GM12878 (cell line): ENCODE measurements at regions not wholly inside any gene's neighbourhood (a gene's known extent, or its start where the extent isn't known, plus 50 kb on each side); places are given as distances from the start of the nearest gene placed in this dataset.

Experiments used
- ATAC-seq: fragments of 200-7000 bp; cut with Tn5 transposase; 3 replicates; pipeline ENCODE4 v1.9.1; 2020; ENCODE audit warnings: mild to moderate bottlenecking, moderate library complexity
- BruUV-seq: library from RNA; stranded (reverse); fragments of 400-500 nt; replicated peaks from 2 replicates; lab custom pipeline; 2021; lab: Mats Ljungman, UMichigan
- CTCF ChIA-PET: fragments of 300-600 bp; sonication (Branson Sonifier 250); formaldehyde crosslinking; extraction: SDS; loops from one replicate; lab custom pipeline; 2021; ENCODE audit warnings: inconsistent platforms; lab: Yijun Ruan, JAX
- POLR2A ChIA-PET: fragments of 350-600 bp; formaldehyde crosslinking; extraction: SDS; loops from one replicate; lab custom pipeline; 2021; ENCODE audit warnings: inconsistent platforms; lab: Charles Lee
- RAD21 ChIA-PET: fragments of 300-600 bp; sonication (Branson Sonifier 250); formaldehyde crosslinking; loops from one replicate; lab custom pipeline; 2023; ENCODE audit warnings: antibody characterized with exemption; ENCODE audit not compliant: unreplicated experiment; lab: Charles Lee
- SMC1A ChIA-PET: fragments of 300-600 bp; sonication (Branson Sonifier 250); formaldehyde crosslinking; loops from one replicate; lab custom pipeline; 2023; ENCODE audit not compliant: unreplicated experiment, uncharacterized antibody; lab: Charles Lee
- DNase-seq: peaks from one replicate; pipeline ENCODE4 v3.0.0-alpha.2; 2011; ENCODE audit warnings: low read depth, low spot score
- FAIRE-seq: peaks from 3 replicates; lab custom pipeline; 2011; peaks lifted over from hg19 to GRCh38; lab: Jason Lieb, UNC
- H2AFZ ChIP-seq: 2 replicates; pipeline ENCODE4 v1.6.0; 2011; ENCODE audit warnings: low read depth, low read length, control low read depth; ENCODE audit not compliant: control insufficient read depth
- H3K27ac ChIP-seq: 2 replicates; pipeline ENCODE4 v1.5.1; 2011; ENCODE audit warnings: control low read depth; ENCODE audit not compliant: control insufficient read depth, insufficient read depth
- H3K27me3 ChIP-seq, 2 experiments: replicated peaks in 1 of 2; 2 replicates each; pipeline versions ENCODE4 v1.6.0 to v1.6.1; 2011; ENCODE audit warnings: low read length in 1 of 2; ENCODE audit not compliant: control insufficient read depth in 2 of 2, insufficient read depth in 2 of 2
- H3K36me3 ChIP-seq, 2 experiments: 2 replicates each; pipeline ENCODE4 v1.5.1; 2011; ENCODE audit warnings: low read length in 1 of 2; ENCODE audit not compliant: control insufficient read depth in 2 of 2, insufficient read depth in 2 of 2
- H3K4me1 ChIP-seq: 2 replicates; pipeline ENCODE4 v1.6.1; 2011; ENCODE audit warnings: mild to moderate bottlenecking, low read length, moderate library complexity, mixed read lengths; ENCODE audit not compliant: control insufficient read depth, insufficient read depth
- H3K4me2 ChIP-seq: 2 replicates; pipeline ENCODE4 v1.6.0; 2011; ENCODE audit warnings: control low read depth; ENCODE audit not compliant: control insufficient read depth, insufficient read depth
- H3K4me3 ChIP-seq: fragments of 200-600 bp; sonication (generic); 2 replicates; pipeline ENCODE4 v1.5.1; 2016
- H3K79me2 ChIP-seq: 2 replicates; pipeline ENCODE4 v1.6.0; 2011; ENCODE audit warnings: low read length; ENCODE audit not compliant: control insufficient read depth, insufficient read depth
- H3K9ac ChIP-seq: 2 replicates; pipeline ENCODE4 v1.8.0; 2011; ENCODE audit warnings: low read length, control low read depth, mixed read lengths; ENCODE audit not compliant: control insufficient read depth, insufficient read depth
- H3K9me3 ChIP-seq: replicated peaks from 3 replicates; pipeline ENCODE4 v1.5.1; 2011; ENCODE audit warnings: mild to moderate bottlenecking, low read length; ENCODE audit not compliant: control insufficient read depth, insufficient read depth
- H4K20me1 ChIP-seq: 2 replicates; pipeline ENCODE4 v1.6.0; 2011; ENCODE audit not compliant: control insufficient read depth, insufficient read depth
- HCFC1 ChIP-seq: fragments of 150-350 bp; IDR thresholded peaks from 2 replicates; pipeline ENCODE4 v1.6.1; 2014; ENCODE audit warnings: low read length
- IKZF1 ChIP-seq: fragments of 450-650 bp; conservative IDR thresholded peaks from 2 replicates; pipeline ENCODE4 v1.6.1; 2017; ENCODE audit warnings: antibody characterized with exemption, mild to moderate bottlenecking
- PML ChIP-seq: IDR thresholded peaks from 2 replicates; pipeline ENCODE4 v1.6.1; 2012; ENCODE audit warnings: low read length, inconsistent platforms
- SMAD5 ChIP-seq: IDR thresholded peaks from 2 replicates; pipeline ENCODE4 v1.6.1; 2016; ENCODE audit warnings: antibody characterized with exemption, low read depth
- ZNF207 ChIP-seq: fragments of 450-650 bp; IDR thresholded peaks from 2 replicates; pipeline ENCODE4 v1.6.1; 2014; ENCODE audit warnings: antibody characterized with exemption, mild to moderate bottlenecking, borderline replicate concordance
- ZNF622 ChIP-seq: fragments of 450-650 bp; IDR thresholded peaks from 2 replicates; pipeline ENCODE4 v1.6.1; 2017; ENCODE audit warnings: mild to moderate bottlenecking, inconsistent platforms
- WGBS: methylation state at CpG from one replicate; pipeline ENCODE4 v1.1.6; 2016; ENCODE audit warnings: low lambda C conversion rate; ENCODE audit not compliant: insufficient replicate concordance, insufficient coverage; ENCODE audit errors: missing lambda C conversion rate; 5-methylcytosine and 5-hydroxymethylcytosine counted together
- in situ Hi-C: fragments of 300-500 bp; cut with MboI; formaldehyde crosslinking; loops from 9 replicates; pipeline ENCODE4 v1.14.3; 2018; ENCODE audit warnings: mixed read lengths
- intact Hi-C: fragments of 100-400 bp; cut with micrococcal nuclease; formaldehyde crosslinking; loops from one replicate; pipeline ENCODE4 v1.14.2; 2022; ENCODE audit not compliant: unreplicated experiment
- TF ChIP-seq, protein P1 (sequence below): fragments of 450-650 bp; IDR thresholded peaks from 2 replicates; pipeline ENCODE4 v1.6.1; 2017; ENCODE audit warnings: borderline replicate concordance

DNA sequence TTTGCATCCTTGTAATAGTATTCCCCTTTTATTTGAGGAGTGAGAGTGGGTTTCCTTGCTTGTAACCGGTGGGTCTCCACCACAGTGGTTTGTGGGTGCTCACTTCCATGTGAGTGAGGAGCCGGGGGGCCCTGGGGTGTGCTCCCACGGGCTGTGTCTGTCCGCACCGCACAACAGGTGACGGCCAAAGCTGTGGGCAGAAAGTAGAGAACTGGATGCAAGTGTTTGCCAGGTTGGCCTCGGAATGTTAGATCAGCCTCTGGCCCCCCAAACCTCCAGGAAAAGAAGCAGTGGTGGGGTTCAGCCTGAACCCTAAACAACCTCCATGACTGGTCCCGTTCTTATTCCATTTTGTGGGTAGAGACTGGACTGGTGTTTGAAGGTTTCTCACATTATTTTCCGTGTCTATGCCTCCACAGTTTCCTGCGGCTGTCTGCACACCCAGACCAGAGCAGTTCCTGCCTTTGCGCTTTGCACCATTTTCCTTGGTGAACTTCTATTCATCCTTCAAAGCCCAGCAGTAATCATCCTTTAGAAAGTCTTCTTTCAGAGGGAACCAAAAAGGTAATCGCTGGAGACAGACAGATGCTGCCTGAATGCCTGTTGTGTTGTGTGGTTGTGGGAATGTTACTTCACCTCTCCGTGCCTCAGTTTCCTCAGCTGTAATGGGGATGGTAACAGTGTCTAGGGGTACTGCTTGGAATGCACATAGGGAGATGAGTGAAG lies 77.2 kb downstream of the MYEOV start:
- no peak overlapping the region for H3K4me3 ChIP-seq
- no TSS peak for BruUV-seq
- WGBS = 51% methylated on average over 13 of the region's 13 CpGs
- peaks cover 4% of the 10 kb centered on the region; the same call in 2 of the 3 replicates for H3K9me3 ChIP-seq
- no peaks in the 10 kb centered on the region for H4K20me1 ChIP-seq
- no peaks in the 10 kb centered on the region for H3K36me3 ChIP-seq
- DNase-seq (no peak), FAIRE-seq (no peak), ATAC-seq (no peak)
- H3K27me3 ChIP-seq = no peaks in the 10 kb centered on the region
- ChIA-PET POLR2A (no interaction called here), SMC1A (no interaction called here), RAD21 (no interaction called here), CTCF (no interaction called here)
- no peaks in the 10 kb centered on the region for H3K4me1 ChIP-seq
- no peaks in the 10 kb centered on the region for H3K79me2 ChIP-seq
- H3K4me2 ChIP-seq = no peak overlapping the region
- H3K27ac ChIP-seq = no peak overlapping the region
- H3K9ac ChIP-seq = no peak overlapping the region
- in situ Hi-C loops = no loop called here
- TF ChIP-seq SMAD5 (no peak), ZNF622 (no peak), PML (no peak), HCFC1 (no peak), ZNF207 (no peak), IKZF1 (no peak)
- TF ChIP-seq, protein P1, sequence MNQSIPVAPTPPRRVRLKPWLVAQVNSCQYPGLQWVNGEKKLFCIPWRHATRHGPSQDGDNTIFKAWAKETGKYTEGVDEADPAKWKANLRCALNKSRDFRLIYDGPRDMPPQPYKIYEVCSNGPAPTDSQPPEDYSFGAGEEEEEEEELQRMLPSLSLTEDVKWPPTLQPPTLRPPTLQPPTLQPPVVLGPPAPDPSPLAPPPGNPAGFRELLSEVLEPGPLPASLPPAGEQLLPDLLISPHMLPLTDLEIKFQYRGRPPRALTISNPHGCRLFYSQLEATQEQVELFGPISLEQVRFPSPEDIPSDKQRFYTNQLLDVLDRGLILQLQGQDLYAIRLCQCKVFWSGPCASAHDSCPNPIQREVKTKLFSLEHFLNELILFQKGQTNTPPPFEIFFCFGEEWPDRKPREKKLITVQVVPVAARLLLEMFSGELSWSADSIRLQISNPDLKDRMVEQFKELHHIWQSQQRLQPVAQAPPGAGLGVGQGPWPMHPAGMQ = no peak
- intact Hi-C loops = no loop called here
- no peak overlapping the region for H2AFZ ChIP-seq
